Liver (tissue), 8 donors: ENCODE measurements at regions not wholly inside any gene's neighbourhood (a gene's known extent, or its start where the extent isn't known, plus 50 kb on each side); places are given as distances from the start of the nearest gene placed in this dataset.

Experiments used
- DNase-seq: peaks from one replicate; pipeline ENCODE4 v3.0.0-alpha.2; 2017; ENCODE audit warnings: low spot score
- H3K27ac ChIP-seq, 2 donors: one replicate each; pipeline ENCODE4 v1.7.0; 2013; ENCODE audit warnings: inconsistent platforms in 2 of 2, low read length in 2 of 2, control low read depth in 1 of 2, low read depth in 1 of 2, mild to moderate bottlenecking in 1 of 2
- H3K27me3 ChIP-seq, 4 donors: one replicate each; pipeline versions ENCODE4 v1.6.1 to v1.7.0; 2013; ENCODE audit warnings: low read length in 3 of 4, inconsistent platforms in 1 of 4, mild to moderate bottlenecking in 1 of 4, moderate library complexity in 1 of 4; ENCODE audit not compliant: control insufficient read depth in 4 of 4, insufficient read depth in 4 of 4
- H3K36me3 ChIP-seq, 4 donors: one replicate each; pipeline versions ENCODE4 v1.6.1 to v1.7.0; 2013; ENCODE audit warnings: low read length in 3 of 4, mild to moderate bottlenecking in 3 of 4, low read depth in 1 of 4, moderate library complexity in 1 of 4; ENCODE audit not compliant: control insufficient read depth in 4 of 4, insufficient read depth in 3 of 4
- H3K4me1 ChIP-seq, 4 donors: one replicate each; pipeline versions ENCODE4 v1.6.1 to v1.7.0; 2013; ENCODE audit warnings: low read length in 3 of 4, mild to moderate bottlenecking in 3 of 4, moderate library complexity in 1 of 4; ENCODE audit not compliant: control insufficient read depth in 4 of 4, insufficient read depth in 4 of 4
- H3K4me3 ChIP-seq, 3 donors: one replicate each; pipeline versions ENCODE4 v1.6.1 to v1.7.0; 2013; ENCODE audit warnings: low read length in 3 of 3, control low read depth in 1 of 3, low read depth in 1 of 3, mild to moderate bottlenecking in 1 of 3
- H3K9ac ChIP-seq, 2 donors: one replicate each; pipeline ENCODE4 v1.7.0; 2013; ENCODE audit warnings: low read length in 2 of 2, mild to moderate bottlenecking in 2 of 2, moderate library complexity in 2 of 2, control low read depth in 1 of 2, low read depth in 1 of 2
- H3K9me3 ChIP-seq, 4 donors: one replicate each; pipeline versions ENCODE4 v1.6.1 to v1.7.0; 2013; ENCODE audit warnings: low read length in 3 of 4; ENCODE audit not compliant: control insufficient read depth in 4 of 4
- ATF3 ChIP-seq: IDR thresholded peaks from 2 replicates; pipeline ENCODE4 v1.6.1; 2016; ENCODE audit warnings: antibody characterized with exemption
- EGR1 ChIP-seq, 2 donors: IDR thresholded peaks; 2 replicates each; pipeline ENCODE4 v1.6.1; 2016 to 2018; ENCODE audit warnings: antibody characterized with exemption in 2 of 2, low read depth in 2 of 2
- FOXA1 ChIP-seq: IDR thresholded peaks from 2 replicates; pipeline ENCODE4 v1.6.1; 2016; ENCODE audit warnings: antibody characterized with exemption
- FOXA2 ChIP-seq: IDR thresholded peaks from 2 replicates; pipeline ENCODE4 v1.6.1; 2016; ENCODE audit warnings: antibody characterized with exemption
- GABPA ChIP-seq, 2 donors: IDR thresholded peaks in 1 of 2; conservative IDR thresholded peaks in 1 of 2; 2 replicates each; pipeline ENCODE4 v1.6.1; 2016; ENCODE audit warnings: antibody characterized with exemption in 2 of 2, mild to moderate bottlenecking in 1 of 2, moderate library complexity in 1 of 2
- HNF4A ChIP-seq, 2 donors: conservative IDR thresholded peaks; 2 replicates each; pipeline ENCODE4 v1.6.1; 2016; ENCODE audit warnings: antibody characterized with exemption in 2 of 2, mild to moderate bottlenecking in 2 of 2
- HNF4G ChIP-seq: IDR thresholded peaks from 2 replicates; pipeline ENCODE4 v1.6.1; 2016; ENCODE audit warnings: antibody characterized with exemption
- JUND ChIP-seq, 2 donors: IDR thresholded peaks; 2 replicates each; pipeline ENCODE4 v1.6.1; 2016; ENCODE audit warnings: antibody characterized with exemption in 2 of 2
- MAX ChIP-seq: IDR thresholded peaks from 2 replicates; pipeline ENCODE4 v1.6.1; 2016; ENCODE audit warnings: antibody characterized with exemption
- NR2F2 ChIP-seq: IDR thresholded peaks from 2 replicates; pipeline ENCODE4 v1.6.1; 2016; ENCODE audit warnings: antibody characterized with exemption
- RXRA ChIP-seq, 2 donors: IDR thresholded peaks; 2 replicates each; pipeline ENCODE4 v1.6.1; 2017 to 2018; ENCODE audit warnings: antibody characterized with exemption in 2 of 2, mild to moderate bottlenecking in 1 of 2
- SP1 ChIP-seq: IDR thresholded peaks from 2 replicates; pipeline ENCODE4 v1.6.1; 2018; ENCODE audit warnings: antibody characterized with exemption, mild to moderate bottlenecking
- TAF1 ChIP-seq: conservative IDR thresholded peaks from 2 replicates; pipeline ENCODE4 v1.6.1; 2016; ENCODE audit warnings: antibody characterized with exemption, mild to moderate bottlenecking
- YY1 ChIP-seq: IDR thresholded peaks from 2 replicates; pipeline ENCODE4 v1.6.1; 2016; ENCODE audit warnings: antibody characterized with exemption, mild to moderate bottlenecking
- WGBS: extraction: QIAGEN DNeasy Blood & Tissue Kit; methylation state at CpG from one replicate; pipeline ENCODE4 v1.1.7; 2013; 5-methylcytosine and 5-hydroxymethylcytosine counted together
- TF ChIP-seq, protein P1 (sequence below): fragments of 150-350 bp; IDR thresholded peaks from 2 replicates; pipeline ENCODE4 v1.5.1; 2017; ENCODE audit warnings: improper control_type of control experiment, low read depth, low read length; ENCODE audit not compliant: missing input control
- TF ChIP-seq, protein P2 (sequence below): IDR thresholded peaks from 2 replicates; pipeline ENCODE4 v1.6.1; 2016; ENCODE audit warnings: antibody characterized with exemption
- TF ChIP-seq, protein P3 (sequence below): IDR thresholded peaks from 2 replicates; pipeline ENCODE4 v1.6.1; 2016; ENCODE audit warnings: antibody characterized with exemption, mild to moderate bottlenecking
- donor health status: healthy.
- donor health status: healthy.
- donor health status: healthy.
- donor health status: healthy.
- donor health status: healthy.

DNA sequence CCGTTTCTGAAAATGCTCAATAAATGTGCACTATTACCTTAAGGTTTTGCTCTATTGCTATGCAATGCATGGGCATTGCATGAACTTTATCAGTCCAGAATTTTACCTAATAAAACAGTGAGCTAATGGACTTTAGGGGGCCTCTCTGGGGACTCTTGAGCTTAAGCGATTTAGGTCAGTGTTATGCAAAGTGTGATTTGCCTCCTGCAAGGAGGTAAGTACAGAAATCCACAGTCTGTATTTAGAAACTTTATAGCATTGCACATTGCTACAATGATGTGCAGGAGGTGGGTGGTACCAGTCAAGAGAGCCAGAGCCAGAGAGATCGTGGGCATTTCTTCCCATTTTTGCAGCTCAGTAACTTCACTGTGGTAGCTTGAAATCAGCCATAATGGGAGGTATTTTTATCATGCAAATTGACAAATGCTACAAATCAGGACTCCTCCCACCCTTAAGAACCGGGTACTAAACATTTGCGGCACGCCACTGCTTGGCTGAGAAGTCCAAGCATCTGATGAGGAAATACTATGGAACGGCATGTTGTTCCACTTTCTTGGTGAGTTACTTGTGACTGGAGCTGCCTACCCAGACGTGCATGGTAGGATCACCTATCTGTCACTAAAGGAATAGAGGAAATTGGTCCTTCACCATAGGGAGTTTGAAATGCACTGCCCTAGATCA, 174.6 kb upstream of the PGRMC2 start:
- 87% methylated on average over 8 of the region's 8 CpGs for WGBS
- Histone ChIP-seq H3K27me3 (no peaks in the 10 kb centered on the region), H3K9ac (no peak overlapping the region), H3K4me3 (no peak overlapping the region), H3K27ac (no peak overlapping the region), H3K9me3 (no peaks in the 10 kb centered on the region), H3K4me1 (no peaks in the 10 kb centered on the region), H3K36me3 (no peaks in the 10 kb centered on the region)
- TF ChIP-seq YY1 (no peak), TAF1 (no peak), FOXA1 (no peak), RXRA (IDR thresholded peaks at IDR 0.05) (no peak), JUND (IDR thresholded peaks at IDR 0.05) (no peak), MAX (no peak), ATF3 (no peak), HNF4G (no peak)
- no peak for DNase-seq

- WGBS: 79% methylated on average over 5 of the region's 5 CpGs
- Histone ChIP-seq H3K4me3 (no peak overlapping the region), H3K9me3 (no peaks in the 10 kb centered on the region), H3K27ac (no peak overlapping the region), H3K27me3 (no peaks in the 10 kb centered on the region), H3K36me3 (no peaks in the 10 kb centered on the region), H3K9ac (no peak overlapping the region), H3K4me1 (no peaks in the 10 kb centered on the region)
- TF ChIP-seq MAX (no peak), EGR1 (IDR thresholded peaks at IDR 0.05; ENCODE audit: low read depth in 2 of 2) (no peak)
- DNase-seq: no peak
Observed at GRCh38 chr4:128461291-128462102, 173.9 kb upstream of the PGRMC2 start.

DNA sequence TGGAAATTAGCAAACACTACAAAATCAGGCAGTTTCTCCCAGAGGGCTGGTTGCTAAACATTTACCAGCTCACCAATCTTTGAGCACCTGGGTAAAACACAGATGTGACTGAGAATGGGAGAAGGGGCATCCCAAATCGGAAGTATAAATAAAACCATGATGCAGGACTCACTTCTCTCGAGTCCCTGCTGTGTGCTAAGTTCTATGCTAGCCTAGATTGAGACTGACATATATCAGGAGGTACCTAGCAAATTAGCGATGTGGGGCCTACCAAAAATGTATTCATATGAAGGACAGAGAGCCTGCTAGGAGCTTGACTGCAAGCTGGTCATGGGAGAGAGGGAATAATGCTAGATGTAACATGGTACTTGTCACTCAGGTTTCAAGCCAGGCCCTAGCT, 171.9 kb upstream of the PGRMC2 start:
- DNase-seq: no peak
- 61% methylated on average over 3 of the region's 3 CpGs for WGBS
- no peak overlapping the region for H3K27ac ChIP-seq
- H3K27me3 ChIP-seq: no peaks in the 10 kb centered on the region
- no peaks in the 10 kb centered on the region for H3K36me3 ChIP-seq
- H3K9ac ChIP-seq: no peak overlapping the region
- no peaks in the 10 kb centered on the region for H3K4me1 ChIP-seq
- no peaks in the 10 kb centered on the region for H3K9me3 ChIP-seq
- H3K4me3 ChIP-seq: no peak overlapping the region
- TF ChIP-seq MAX: no peak
- TF ChIP-seq FOXA1: no peak
- TF ChIP-seq GABPA (IDR thresholded peaks at IDR 0.05 in 1 of 2, conservative IDR thresholded peaks at IDR 0.05 in 1 of 2): no peak
- TF ChIP-seq FOXA2: no peak
- TF ChIP-seq, protein P1, sequence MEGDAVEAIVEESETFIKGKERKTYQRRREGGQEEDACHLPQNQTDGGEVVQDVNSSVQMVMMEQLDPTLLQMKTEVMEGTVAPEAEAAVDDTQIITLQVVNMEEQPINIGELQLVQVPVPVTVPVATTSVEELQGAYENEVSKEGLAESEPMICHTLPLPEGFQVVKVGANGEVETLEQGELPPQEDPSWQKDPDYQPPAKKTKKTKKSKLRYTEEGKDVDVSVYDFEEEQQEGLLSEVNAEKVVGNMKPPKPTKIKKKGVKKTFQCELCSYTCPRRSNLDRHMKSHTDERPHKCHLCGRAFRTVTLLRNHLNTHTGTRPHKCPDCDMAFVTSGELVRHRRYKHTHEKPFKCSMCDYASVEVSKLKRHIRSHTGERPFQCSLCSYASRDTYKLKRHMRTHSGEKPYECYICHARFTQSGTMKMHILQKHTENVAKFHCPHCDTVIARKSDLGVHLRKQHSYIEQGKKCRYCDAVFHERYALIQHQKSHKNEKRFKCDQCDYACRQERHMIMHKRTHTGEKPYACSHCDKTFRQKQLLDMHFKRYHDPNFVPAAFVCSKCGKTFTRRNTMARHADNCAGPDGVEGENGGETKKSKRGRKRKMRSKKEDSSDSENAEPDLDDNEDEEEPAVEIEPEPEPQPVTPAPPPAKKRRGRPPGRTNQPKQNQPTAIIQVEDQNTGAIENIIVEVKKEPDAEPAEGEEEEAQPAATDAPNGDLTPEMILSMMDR: no peak
- no peak for TF ChIP-seq SP1
- no peak for TF ChIP-seq HNF4G
- no peak for TF ChIP-seq YY1
- TF ChIP-seq, protein P2, sequence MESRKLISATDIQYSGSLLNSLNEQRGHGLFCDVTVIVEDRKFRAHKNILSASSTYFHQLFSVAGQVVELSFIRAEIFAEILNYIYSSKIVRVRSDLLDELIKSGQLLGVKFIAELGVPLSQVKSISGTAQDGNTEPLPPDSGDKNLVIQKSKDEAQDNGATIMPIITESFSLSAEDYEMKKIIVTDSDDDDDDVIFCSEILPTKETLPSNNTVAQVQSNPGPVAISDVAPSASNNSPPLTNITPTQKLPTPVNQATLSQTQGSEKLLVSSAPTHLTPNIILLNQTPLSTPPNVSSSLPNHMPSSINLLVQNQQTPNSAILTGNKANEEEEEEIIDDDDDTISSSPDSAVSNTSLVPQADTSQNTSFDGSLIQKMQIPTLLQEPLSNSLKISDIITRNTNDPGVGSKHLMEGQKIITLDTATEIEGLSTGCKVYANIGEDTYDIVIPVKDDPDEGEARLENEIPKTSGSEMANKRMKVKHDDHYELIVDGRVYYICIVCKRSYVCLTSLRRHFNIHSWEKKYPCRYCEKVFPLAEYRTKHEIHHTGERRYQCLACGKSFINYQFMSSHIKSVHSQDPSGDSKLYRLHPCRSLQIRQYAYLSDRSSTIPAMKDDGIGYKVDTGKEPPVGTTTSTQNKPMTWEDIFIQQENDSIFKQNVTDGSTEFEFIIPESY: no peak
- TF ChIP-seq RXRA (IDR thresholded peaks at IDR 0.05): no peak
- TF ChIP-seq EGR1 (IDR thresholded peaks at IDR 0.05; ENCODE audit: low read depth in 2 of 2): no peak
- TF ChIP-seq, protein P3, sequence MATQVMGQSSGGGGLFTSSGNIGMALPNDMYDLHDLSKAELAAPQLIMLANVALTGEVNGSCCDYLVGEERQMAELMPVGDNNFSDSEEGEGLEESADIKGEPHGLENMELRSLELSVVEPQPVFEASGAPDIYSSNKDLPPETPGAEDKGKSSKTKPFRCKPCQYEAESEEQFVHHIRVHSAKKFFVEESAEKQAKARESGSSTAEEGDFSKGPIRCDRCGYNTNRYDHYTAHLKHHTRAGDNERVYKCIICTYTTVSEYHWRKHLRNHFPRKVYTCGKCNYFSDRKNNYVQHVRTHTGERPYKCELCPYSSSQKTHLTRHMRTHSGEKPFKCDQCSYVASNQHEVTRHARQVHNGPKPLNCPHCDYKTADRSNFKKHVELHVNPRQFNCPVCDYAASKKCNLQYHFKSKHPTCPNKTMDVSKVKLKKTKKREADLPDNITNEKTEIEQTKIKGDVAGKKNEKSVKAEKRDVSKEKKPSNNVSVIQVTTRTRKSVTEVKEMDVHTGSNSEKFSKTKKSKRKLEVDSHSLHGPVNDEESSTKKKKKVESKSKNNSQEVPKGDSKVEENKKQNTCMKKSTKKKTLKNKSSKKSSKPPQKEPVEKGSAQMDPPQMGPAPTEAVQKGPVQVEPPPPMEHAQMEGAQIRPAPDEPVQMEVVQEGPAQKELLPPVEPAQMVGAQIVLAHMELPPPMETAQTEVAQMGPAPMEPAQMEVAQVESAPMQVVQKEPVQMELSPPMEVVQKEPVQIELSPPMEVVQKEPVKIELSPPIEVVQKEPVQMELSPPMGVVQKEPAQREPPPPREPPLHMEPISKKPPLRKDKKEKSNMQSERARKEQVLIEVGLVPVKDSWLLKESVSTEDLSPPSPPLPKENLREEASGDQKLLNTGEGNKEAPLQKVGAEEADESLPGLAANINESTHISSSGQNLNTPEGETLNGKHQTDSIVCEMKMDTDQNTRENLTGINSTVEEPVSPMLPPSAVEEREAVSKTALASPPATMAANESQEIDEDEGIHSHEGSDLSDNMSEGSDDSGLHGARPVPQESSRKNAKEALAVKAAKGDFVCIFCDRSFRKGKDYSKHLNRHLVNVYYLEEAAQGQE: no peak
- no peak for TF ChIP-seq HNF4A (conservative IDR thresholded peaks at IDR 0.05)
- TF ChIP-seq TAF1: no peak
- no peak for TF ChIP-seq NR2F2
- no peak for TF ChIP-seq ATF3
